ENCODE measurements at regions not wholly inside any gene's neighbourhood (a gene's known extent, or its start where the extent isn't known, plus 50 kb on each side); places are given as distances from the start of the nearest gene placed in this dataset.

DNA sequence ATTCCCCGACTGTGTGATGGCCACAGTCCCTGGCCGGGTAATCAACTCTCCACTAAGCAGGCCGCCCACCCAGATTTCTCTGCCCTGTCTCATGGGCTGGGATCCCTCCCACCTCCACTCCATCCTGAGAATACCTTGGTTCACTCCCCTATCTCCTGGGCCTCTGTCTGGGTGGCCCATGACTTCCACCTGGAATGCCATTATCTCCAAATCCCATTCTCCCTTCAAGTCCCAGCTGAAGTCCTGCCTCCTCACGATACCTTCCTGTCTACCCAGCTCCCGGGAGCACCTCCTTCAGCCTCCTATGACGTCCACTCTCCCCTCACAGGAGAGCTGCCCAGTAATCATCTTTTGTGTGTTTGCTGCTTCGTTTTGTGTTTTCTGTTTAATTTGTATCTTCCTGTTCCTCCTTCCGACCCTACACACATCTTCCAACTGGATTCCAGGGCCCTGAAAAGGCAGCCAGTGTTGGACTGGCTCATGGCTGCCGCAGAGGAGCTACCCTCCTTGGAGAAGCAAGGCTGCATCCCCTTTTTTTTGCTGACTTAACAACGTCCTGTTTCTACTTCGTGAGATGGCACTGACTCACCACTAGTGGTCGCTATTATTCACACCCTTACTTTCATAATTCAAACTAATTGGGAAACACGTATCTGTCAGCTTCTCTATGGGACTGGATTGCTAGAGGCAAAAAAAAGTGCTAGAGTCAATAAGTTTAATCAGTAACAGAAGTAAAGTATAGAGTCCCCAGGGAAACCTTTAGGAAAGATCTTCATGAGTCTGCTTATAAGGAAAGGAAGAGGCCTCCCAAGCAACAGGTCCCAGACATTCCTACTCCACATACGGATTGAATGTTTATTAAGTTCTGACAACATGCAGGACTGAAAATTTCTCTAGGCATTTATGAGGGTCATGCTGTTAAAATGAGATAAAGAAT lies 171.9 kb upstream of the GATA6 start:
- no peak for DNase-seq

DNA sequence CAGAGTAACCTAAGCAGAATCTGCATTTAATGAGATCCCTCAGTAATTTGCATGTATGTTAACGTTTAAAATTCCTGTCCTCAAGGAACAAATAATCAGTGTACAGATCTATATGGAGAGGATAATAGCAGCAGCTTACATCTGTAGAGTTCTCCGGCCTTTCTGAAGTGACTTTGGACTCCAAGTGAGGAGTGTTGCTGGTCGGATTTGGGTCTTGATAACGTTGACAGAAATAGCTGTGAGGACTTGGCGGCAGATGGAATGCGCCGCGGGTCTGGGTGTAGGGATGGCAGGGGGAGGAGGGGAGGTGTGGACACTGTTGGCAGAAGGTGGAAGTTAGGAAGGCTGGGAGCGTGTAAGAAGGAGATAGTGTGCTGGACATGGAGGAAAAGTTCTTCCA lies 170.9 kb upstream of the GATA6 start:
- no peak for DNase-seq

DNA sequence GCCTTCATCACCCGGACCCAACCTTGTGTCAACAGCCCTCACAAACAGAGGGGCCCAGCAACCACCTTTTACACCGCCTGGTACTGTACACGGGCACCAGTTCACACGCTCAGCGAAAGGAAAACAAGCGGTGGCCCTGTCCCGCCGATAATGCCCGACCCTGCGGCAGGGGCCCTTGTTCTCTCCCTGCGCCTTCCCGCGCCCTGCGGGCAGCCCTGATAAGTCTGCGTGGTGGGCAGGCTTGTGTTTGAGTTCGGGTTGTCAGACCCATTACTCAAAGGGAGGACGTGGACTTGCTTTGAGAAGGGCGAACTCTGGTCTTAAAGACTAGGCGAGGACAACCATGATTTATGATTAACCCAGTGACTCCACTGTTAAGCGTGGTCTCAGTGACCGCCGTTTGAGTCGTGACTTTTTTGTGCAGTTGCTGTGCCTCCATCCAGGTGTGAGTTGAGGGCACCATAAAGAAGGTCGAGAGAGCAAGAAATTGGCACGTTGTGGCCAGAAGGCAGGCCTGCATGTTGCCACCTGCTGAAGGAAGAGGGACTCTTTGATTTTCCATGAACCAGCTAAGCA lies 167.4 kb upstream of the GATA6 start:
- no peak for DNase-seq

DNA sequence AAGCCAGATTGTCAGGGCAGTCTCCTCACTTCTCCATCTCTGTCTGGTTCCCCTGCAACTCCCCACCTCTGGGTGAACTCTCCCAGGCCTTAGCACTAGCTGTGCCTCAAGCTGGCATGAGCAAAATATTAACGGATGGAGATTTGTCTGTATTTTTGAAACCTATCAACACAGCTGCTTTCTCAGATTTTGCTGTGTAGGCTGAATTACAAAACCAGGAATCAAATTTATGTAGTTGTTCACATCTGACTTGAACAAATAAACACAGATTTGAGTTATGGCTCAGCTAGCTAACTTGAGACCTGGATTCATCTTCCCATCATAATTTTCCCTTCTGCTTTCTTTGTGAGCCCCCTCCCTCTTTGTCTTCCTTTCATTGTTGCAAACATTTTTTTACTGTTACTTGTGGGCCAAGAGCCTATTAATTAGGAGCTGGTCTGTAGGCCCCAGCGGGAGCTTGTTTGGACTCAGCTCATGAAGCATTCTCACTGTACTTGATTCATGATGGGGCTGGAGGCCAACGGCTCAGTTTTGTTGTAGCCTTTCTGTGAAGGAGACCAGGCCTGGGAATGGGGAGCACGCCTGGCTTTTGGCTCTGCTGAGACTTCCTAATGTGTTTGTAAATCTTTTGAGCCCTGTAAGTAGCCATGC lies 164.1 kb upstream of the GATA6 start:
- DNase-seq, result no peak

DNA sequence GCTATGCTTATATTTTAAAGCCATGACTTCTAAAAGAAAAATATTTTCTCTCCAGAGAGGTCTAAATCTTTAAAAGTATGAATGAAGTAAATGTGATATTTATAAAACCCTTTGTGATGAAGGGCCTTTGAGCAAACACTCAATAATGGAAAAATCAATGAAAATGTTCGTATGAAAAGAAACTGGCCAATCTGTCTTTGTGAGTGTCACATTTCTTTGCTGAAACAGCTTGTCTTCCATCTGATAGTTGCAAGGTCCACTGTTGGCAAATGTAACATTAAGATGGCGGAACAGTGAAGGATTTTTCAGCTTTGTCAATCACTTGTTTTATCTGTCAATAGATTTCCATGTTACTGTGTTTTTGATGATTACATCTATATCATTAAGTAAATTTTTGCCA lies 162.9 kb upstream of the GATA6 start:
- DNase-seq, result no peak

DNA sequence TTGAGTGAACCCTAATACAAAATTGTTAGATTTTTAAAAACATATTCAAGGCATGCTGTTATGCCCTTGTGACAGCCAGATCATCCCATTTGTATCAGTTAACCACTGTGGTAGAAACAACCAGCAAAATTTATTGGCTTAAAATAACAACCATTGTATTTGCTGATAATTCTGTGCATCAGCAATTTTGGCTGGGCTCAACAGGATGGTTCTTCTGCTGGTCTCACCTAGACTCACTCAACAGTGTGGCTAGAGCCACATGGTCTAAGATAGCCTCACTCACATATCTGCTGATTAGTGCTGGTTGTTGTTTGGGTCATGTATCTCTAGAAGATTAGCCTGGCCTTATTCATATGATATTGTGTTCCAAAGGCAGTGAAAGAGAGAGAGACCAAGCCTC lies 160.1 kb upstream of the GATA6 start:
- DNase-seq, result no peak

DNA sequence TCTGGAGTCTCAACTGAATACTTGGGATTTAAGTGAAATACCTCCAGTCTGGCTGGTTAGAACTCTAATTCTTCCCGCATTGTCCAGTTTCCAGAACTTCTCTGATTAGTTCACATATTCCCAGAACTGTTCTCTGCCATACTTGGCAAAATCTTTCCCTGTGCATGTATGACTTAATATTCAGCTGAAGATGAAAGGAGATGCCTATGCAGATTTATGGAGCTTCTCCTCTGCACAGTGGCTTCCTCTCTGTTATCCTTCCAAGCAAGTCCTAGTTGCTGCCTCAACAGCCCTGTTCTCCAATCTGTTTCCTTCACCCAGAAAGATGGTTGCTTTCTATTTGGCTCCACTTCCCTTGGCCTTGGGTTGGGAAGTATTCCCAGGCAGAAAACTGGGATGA lies 155.4 kb upstream of the GATA6 start:
- DNase-seq, result no peak

DNA sequence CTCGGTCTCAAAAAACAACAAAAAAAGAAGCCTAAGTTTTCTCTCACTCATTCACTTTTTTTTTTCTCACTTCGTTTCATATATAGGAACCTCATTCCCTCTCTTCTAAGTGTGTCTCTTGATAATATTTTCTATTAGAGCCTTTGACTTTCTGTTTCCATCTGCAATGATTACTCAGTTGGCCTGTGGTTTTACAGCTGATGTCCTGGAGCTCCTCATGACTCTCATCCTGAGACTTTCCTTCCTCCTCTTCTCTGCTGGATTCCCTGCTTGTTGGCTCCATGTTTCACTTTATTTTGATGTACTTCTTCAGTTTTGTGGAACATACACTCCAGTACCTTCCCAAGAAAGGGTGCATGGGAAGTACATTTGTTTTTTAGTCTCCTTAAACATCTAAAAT lies 154.2 kb upstream of the GATA6 start:
- no peak for DNase-seq

DNA sequence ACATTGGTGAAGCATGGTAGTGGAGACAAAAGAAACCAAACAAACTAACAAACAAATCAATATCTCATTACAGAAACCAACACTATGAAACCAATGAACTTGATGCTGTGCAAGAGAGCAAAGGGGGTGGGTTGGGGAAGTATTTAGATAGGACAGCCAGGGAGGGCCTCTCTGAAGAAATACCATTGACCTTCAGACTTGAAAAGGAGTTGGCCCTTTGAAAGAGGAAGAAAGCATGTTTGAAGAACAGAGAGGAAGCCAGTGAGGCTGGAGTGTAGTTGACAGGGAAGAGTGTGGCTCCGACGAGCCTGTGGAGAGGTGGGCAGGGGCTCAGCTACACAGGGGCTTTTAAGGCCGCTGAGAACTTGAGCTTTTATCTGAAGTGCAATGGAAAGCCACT lies 151.0 kb upstream of the GATA6 start:
- no peak for DNase-seq

DNA sequence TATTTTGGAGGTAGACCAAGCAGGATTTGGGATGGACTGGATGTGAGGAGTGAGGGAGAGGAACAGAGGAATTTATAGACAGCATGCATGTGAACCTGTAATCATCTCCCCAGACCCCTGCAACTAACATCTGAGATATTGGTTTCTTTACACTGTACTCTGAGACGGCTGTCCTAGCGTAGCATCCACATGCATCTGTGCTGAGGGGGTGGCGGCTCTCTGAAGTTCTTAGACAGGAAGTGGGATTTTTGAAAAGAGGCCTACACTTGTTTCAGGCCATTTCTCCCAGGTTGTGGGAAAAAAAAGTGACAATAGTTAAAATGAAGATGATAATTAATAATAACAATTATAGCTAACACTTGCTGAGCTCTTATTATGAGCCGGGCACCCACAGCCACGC lies 150.2 kb upstream of the GATA6 start:
- no peak for DNase-seq

DNA sequence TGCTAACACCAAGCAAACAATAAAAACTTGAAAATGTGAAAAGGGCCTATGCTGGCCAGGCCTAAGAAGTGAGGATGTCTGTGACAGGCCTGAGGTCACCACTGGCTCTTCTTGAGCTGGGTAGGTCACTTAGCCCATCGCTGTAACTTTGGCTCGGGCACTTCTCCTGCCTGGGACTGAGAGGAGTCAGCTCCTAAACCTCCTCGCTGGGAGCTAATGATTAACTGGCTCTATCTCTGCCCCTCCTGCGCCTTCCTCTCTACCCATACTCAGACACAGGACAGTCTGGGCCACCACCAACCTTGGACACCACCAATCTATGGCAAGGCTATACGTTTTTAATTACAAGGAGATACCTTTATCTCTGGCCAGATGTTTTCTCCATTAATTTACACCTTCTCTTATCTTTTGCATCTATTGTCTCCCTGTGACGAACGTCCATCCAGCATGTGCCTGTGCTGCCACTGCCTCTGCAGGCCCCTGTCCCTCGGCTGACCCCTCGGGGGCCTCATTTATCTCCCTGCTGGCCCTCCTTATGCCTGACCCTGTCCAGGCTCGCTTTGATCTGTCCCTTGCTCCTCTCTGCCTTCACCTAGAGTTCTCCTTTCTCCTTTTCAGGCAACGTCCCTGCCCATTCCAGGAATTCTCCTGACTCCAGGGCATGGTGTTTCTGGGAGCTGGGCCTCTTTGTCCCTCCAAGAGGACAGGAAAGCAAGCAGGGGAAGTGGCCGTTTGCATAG lies 149.1 kb upstream of the GATA6 start:
- DNase-seq, result peak; percentile 69

DNA sequence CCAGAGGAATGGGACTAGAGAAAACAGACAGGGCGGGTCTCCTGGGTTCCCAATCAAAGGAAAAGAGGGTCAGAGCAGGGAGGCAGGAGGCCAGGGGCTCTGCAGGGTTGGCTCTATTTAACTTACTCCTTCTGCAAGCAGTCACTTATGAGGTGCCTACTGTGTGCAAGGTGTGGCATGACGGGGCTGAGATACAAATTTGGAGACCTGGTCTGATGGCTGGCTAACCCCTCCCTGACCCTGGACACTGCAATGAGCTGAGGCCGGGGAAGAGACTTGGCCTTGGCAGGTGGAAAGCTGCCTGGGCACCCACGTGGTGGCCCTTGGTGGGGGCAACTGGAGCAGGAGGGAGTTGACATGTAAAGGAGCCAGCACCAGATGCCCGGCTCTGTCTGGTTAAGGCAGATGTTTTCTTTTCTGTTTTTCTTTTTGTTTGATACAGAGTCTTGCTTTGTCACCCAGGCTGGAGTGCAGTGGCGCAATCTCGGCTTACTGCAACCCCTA lies 148.5 kb upstream of the GATA6 start:
- DNase-seq, result no peak

DNA sequence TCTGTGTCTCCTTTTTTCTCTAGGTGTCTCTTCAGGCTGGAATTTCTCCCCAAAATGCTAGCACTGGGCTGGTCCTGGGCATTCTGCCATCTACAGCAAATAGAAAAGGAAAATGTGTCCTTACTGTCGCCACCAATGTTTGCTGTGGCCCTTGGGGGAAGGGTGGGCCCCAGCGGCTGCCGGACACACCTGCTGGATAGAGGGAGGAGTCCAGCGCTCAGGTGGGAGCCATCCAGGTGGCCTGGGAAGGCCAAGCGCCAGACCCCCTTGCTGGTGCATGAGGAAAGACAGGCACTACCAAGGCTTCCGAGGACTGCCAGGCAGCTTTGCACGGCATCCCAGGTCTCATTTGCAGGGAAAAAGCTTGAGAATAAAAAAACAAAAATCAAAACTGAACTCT lies 147.7 kb upstream of the GATA6 start:
- no peak for DNase-seq

DNA sequence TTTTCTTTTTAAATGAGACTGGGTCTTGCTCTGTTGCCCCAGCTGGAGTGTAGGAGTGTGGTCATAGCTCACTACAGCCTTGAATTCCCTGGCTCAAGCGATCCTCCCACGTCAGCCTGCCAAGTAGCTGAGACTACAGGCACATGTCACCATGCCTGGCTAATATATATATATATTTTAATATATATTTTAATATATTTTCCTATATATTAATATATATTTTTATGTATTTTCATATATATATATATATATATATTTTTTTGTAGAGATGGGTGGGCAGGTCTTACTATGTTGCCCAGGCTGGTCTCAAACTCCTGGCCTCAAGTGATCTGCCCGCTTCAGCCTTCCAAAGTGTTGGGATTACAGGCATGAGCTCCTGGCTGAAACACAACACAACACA lies 144.5 kb upstream of the GATA6 start:
- DNase-seq, result no peak

DNA sequence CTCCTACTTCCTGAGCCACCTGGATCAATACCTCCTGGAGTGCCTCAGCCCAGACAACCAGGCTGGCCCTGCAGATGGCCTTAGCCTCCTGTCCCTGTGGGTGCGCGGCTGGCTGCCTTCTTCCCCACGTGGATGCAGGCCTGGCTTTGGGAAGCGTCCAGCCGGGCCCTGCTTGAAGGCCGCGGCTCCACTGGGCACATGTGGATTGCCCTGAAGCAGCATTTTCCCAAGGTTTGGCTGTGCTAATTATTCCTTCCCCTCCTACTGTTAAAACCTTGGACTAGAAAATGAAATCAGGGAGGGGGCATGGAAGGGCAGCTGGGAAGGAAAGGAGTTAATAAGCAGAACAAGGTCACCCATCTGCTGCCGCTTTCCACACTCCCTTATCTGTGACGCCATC lies 143.0 kb upstream of the GATA6 start:
- DNase-seq, result no peak

DNA sequence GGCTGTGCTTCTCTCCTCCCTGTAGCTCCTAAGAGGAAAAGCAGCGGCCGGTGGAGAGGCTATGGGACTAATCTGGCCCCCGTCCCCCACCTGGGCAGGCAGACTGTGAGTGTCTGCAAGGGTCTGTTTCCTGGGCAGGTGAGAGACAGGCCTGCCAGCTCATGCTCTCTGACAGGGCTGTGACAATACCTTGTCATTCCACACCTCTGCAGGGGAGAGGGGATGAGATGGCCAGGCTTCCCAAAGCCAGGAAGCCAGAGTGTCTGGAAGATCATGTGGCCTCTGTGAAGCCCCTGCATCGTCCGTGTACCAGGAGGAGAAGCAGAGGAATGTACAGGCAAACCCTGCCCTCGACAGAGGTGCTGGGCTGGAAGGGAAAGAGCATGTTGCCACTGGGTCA lies 142.5 kb upstream of the GATA6 start:
- DNase-seq, result peak; percentile 91

DNA sequence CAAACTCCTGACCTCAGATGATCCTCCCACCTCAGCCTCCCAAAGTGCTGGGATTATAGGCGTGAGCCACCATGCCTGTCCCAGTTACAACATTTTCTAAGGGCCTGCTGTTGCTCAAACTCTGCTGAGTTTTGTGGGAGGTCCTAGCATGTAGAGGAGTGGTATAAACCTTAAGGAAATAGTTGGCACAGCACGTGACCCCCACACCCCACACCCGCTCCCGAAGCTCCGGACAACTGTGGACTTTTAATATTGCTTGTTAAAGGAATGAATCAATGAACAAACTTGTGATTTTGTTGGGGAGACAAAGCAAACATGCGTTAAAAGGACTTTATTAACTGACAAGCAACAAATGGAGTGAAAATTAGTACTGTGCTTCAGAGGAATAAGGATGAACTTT lies 137.8 kb upstream of the GATA6 start:
- no peak for DNase-seq

DNA sequence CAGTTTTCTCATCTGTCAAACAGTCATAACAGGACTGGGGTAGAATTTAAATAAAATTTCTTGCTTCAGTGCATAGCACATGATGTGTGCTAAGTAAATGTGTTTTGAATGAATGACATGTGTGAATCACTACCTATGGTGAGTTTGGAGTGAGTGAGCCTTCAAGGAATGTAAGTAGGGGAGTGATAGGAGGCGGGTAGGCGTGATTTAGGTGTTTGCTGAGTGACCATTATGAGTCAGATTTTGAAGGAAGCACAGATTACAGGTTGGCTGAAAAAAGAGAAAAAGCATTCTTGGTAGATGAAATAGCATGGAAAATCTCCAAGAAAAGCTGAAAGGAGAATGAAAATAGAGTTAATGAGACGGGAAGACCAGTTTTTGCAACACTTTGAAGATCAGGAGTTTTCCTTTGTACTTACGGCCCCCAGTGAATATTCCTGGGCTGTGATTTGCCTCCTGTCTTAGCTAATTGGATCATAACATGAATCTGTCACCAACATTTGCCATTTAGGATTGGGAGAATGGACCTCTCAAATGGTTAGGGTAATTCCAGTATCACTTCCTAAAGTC lies 136.9 kb upstream of the GATA6 start:
- DNase-seq, result peak; percentile 81

DNA sequence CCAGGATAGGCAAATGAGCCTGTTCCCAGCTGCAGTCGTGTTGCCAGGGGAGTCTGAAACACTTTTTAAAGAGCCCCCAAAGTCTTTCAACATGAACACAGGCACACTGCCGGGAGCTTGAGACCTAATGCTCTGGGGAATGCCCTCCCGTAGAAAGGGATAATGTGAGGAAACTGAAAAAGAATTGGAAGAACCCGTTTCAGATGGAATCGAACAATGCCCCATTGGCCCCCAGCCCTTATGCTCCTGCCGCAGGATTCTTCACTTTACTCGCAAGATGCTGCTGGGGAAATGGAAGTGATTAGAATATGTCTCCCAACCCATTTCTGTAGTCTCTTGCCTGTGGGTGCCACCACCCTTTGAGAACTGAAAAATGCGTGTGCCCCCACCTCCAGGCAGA lies 136.3 kb upstream of the GATA6 start:
- no peak for DNase-seq

DNA sequence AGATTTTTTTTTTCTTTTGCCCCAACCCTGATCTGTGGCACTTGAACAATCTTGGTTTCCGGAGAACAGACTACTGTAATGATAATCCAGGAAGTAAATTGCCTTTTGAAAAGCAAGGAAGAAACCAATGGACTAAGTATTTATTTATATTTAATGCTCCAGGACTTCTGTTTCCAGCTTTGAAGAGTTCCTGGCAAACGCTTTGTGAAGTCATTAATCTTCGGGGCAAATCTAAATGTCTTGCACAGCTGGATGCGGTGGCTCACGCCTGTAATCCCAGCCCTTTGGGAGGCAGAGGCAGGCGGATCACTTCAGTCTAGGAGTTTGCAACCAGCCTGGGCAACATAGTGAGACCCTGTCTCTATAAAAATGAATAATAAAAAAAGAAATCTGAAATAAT lies 135.1 kb upstream of the GATA6 start:
- DNase-seq, result no peak

DNA sequence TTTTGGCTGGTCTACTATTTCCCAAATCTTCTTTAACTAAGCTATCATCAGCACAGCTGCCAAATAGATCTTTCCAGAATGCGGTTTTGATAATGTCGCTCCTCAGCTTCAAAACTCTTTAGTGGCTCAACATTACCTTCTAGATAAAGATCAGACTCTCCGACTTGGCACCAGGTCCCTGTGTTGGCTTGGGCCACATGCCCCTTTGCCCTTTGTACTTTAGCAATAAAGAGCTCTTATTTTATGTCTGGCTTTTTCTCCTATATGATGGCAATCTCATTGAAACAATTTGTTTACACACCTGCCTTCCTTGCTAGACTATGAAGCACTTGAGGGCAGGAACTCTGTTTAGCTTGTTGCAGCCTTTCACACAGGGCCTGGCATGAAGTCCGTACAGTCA lies 128.9 kb upstream of the GATA6 start:
- no peak for DNase-seq

DNA sequence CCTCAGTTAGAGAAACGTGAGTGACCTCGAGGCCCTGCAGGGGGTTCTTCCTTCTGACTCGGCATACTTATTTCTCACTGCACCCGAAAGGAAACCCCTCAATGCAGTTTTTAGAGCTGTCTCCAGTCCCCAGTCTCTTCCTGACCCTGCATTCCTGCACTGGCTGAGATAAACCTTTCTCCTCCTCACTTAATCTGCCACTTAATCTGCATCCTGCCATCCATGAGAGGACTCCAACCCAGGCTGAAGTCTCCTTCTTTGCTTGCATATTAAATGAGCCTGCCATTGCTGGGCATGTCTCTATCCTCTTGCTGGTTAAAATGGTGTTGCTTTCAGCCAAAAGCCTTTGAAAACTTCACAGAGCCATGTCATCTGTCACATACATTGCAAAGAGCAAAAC lies 125.6 kb upstream of the GATA6 start:
- no peak for DNase-seq
